Right renal pelvis (tissue), 4 donors: ENCODE measurements at regions not wholly inside any gene's neighbourhood (a gene's known extent, or its start where the extent isn't known, plus 50 kb on each side); places are given as distances from the start of the nearest gene placed in this dataset.
"Not testable (repeated sequence)": the region's sequence is repeated elsewhere in the genome, so short reads cannot be mapped to it uniquely, and the experiment has no call there.

Experiments
- DNase-seq, 4 donors: peaks; one replicate each; pipeline ENCODE4 v3.0.0-alpha.2; 2013; ENCODE audit warnings: low read depth in 4 of 4, low spot score in 3 of 4, missing footprints in 1 of 4

DNA sequence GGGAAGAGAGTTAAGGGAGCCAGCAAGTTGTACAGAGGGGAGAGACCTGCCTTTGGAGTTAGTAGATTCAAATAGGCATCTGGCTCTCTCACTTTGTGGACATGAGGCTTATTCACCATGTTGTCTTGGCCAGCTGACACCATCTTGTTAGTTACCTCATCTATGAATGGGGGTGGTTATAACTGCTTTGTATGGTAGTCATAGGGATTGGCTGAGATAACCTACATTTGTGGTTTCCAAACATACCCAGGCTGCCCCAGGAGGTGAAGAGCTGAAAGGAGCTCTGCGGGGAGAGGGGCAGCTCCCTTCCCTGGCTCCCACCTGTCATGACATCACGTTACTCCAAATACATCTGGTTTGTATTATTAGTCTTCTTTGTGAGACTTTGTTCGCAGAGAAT lies 393.3 kb upstream of the AUTS2 start:
- no peak for DNase-seq

DNA sequence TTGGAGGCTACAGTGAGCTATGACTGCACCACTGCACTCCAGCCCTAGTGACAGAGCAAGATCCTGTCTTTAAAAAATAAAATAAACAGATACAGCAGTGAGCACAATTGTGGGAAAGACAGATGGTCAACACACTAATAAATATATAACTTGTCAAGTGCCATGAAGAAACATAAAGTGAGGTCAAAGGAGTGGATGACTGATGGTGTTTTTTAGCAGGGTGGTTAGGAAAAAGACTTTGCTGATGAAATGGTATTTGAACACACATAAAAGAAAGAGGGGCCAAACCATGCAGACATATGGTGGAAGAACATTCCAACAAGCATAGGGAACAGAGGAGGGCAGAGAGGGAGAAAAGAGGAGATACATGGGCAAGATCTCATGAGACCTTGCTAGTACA lies 392.7 kb upstream of the AUTS2 start:
- DNase-seq, result no peak

DNA sequence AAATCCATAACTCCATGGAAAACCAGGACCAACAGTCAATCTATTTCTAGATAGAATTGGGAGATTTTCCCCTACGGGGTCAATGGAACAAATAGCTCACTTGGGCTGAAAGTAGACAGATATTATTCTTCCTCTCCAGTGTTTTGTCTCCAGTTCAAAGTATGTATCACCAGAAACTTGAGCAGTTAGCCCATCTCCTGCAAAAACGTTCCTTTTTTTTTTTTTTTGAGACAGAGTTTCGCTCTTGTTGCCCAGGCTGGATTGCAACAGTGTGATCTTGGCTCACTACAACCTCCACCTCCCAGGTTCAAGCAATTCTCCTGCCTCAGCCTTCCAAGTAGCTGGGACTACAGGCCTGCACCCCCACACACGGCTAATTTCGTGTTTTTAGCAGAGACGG lies 390.0 kb upstream of the AUTS2 start:
- no peak for DNase-seq

DNA sequence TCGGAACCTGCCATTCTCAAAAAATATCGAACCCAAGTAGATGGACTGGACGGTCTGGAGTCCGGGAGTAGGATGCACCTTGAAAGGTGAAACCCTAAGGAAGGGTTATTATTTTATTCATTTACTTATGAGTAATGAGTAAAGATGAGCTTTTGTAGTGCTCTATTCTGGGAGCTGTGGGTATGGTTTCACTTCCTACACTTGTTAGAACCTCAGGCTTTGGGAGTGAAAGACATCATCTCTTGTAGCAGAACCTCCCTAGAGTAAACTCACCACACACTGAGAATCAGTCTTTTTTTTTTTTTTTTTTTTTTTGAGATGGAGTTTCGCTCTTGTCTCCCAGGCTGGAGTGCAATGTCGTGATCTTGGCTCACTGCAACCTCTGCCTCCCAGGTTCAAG lies 389.4 kb upstream of the AUTS2 start:
- no peak for DNase-seq

DNA sequence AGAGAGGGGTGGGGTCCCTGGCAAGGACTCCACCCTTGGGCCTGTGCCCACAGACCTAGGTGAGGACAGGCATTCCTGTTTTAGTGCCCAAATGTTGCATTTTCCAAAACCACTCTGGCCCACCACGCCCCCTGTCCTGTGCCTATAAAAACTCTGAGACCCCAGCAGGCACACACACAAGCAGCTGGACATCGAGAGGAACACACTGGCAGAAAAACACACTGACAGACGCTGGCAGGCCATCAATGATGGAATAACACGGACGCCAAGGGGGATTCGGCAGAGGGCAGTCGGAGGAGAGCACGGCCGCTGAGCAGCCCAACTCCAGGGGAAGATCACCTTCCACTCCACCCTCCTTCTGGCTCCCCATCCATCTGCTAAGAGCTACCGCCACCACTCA lies 386.9 kb upstream of the AUTS2 start:
- DNase-seq, result no peak

DNA sequence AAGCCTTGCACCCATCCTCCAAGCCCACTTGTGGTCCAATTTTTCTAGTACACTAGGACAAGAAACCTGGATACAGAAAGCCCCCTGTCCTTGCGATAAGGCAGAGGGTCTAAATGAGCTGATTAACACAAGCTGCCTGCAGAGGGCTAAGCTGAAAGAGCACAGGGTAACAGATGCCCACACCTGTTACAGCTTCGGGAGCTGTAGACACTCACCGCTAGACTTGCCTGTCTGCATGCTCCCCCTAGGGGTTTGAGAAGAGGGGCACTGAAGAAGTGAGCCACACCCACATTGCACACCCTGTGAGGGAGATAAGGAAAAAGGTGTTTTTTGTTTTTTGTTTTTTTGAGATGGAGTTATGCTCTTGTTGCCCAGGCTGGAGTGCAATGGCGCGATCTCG lies 386.5 kb upstream of the AUTS2 start:
- DNase-seq, result no peak

DNA sequence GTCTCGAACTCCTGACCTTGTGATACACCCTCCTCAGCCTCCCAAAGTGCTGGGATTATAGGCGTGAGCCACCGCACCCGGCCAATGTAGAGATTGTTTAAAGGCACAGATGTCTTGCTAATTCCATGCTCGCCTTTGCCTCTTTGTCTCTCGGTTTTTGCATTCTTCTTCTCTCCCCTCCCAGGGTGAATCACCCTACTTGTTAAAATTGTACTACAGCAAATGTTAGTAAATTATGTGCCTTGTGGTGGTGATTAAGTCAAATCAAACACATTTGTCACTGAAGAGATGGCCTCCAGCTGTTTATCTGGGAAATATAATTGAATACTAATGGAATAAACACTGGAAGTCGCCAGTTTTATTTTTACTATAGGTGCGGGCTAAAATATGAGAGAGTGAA lies 384.4 kb upstream of the AUTS2 start:
- no peak for DNase-seq

DNA sequence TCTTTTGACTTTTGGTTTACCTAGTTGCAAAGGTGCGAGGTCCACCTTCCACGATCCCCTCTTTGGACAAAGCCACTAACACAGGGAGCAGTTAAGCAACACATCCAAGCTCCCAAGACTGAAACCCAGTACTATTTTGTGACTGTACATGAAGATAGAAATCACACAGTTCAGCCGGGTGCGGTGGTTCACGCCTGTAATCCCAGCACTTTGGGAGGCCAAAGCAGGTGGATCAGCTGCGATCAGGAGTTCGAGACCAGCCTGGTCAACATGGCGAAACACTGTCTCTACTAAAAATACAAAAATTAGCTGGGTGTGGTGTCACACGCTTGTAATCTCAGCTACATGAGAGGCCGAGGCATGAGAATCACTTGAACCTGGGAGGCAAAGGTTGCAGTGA lies 382.8 kb upstream of the AUTS2 start:
- DNase-seq, result not testable (repeated sequence)

DNA sequence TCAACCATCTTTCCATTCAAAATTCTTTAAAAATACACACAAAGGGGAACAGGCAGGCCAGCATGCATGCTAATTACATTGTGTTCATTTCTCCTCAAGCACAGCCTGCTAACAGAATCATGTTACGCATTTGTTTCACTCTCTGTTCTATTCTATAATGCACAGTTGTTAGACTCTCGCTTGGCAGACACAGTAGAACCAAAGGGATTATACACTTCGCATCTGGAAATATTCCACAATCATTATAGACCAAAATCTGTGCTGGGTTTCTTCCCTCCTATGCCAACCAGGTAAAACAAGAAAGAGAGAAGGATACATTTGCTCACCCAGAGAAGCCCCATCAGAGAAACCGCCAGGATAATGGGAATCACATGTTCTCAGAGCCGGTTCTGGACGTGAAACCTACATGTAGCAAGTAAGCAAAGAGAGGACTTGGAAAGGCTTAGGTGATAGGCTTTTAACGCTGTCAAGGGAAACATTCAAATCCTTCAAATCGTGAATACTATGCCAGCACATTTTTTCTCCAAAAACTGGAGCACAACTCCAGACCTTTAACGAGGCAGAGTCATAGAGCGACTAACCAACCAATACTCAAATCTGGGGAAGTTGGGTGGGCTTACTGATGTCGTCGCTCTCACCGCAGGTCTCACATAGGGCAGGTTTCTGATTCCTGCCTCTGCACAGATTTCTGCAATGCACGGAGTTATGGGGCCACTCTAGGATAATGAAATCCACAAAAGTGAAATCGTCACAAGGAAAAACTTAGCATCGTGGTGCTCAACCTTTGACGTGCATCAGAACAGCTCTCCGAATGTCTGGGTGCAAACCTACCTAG lies 380.5 kb upstream of the AUTS2 start:
- no peak for DNase-seq

DNA sequence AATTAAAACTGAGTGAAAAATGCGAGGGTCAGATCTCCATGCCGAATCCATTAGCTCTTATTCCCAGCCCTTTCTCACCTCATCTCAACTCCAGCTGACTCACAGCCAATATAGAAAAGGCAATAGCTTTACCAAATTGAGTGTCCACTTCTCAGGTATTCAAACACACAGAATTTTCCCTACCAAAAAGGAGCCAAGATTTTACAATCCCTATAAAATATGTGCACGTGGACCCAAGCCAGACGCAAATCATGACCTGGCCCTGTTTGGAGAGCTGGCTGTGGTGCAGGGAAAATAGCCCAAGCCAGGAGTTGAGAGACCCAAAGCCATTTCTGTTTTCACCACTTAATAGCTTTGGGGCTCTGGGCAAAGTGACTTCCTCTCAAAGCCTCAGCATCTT lies 379.7 kb upstream of the AUTS2 start:
- DNase-seq, result no peak

DNA sequence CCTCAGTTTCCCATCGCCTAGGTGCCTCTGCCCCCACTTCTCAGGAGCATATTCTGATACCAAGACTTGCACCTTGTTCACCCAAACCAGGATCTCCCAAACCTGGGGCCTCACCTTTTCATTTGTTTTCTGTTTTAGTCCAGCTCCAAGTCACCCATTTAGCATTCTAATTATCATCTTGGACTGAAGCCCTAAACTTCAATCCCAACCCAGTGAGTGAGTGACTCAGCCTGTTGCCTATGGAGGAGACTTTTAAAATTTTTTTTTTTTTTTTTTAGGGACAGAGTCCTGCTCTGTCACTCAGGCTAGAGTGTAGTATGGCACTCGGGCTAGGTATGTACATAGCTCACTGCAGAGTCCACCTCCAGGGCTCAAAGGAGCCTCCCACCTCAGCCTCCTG lies 378.9 kb upstream of the AUTS2 start:
- no peak for DNase-seq

DNA sequence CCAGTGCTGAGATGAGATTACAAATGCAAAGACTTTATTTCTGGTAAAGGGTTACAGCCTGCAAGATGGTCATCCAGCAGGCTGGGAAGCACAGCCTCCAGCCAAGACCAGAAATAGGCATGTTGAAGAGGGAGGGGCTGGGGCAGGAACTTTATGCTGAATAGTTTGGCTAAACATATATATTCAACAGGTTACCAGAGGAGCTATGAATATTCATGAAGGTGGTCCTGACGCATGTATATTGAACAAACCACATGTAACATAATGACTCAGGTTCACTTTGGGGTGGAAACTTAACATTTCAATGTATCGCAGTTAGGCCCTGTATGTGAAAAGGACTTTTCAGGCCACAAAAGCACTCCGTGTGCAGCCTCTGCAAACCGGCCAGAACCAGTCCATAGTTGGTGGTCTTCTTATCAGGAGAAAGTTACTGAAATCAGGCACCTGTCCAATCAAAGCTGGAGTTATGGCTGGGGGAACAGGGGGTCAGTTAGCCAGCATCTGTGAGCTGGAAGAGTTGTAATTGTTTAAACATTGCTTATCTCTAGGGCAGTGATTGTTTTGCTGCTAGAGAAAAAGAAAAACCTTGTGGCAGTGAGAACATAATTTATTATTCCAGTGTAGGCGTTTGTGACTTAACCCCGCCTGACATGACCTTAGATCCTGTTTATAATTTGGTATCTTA lies 372.9 kb upstream of the AUTS2 start:
- DNase-seq, result no peak

DNA sequence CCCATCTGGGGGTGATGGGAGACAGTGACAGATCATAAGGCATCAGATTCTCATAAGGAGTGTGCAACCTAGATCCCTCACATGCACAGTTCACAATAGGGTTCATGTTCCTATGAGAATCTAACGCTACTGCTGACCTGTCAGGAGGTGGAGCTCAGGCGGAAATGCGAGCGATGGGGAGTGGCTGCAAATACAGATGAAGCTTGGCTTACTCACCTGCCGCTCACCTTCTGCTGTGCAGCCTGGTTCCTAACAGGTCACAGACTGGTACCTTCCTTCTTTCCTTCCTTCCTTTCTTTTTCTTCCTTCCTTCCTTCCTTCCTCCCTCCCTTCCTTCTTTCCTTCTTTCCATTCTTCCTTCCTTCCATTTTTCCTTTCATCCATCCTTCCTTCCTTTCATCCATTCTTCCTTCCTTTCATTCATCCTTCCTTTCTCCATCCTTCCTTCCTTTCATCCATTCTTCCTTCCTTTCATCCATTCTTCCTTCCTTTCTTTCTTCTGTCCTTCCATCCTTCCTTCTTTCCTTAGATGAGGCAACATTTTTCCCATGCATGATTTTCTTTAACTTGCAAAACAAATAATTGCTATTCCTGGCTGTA lies 370.0 kb upstream of the AUTS2 start:
- no peak for DNase-seq

DNA sequence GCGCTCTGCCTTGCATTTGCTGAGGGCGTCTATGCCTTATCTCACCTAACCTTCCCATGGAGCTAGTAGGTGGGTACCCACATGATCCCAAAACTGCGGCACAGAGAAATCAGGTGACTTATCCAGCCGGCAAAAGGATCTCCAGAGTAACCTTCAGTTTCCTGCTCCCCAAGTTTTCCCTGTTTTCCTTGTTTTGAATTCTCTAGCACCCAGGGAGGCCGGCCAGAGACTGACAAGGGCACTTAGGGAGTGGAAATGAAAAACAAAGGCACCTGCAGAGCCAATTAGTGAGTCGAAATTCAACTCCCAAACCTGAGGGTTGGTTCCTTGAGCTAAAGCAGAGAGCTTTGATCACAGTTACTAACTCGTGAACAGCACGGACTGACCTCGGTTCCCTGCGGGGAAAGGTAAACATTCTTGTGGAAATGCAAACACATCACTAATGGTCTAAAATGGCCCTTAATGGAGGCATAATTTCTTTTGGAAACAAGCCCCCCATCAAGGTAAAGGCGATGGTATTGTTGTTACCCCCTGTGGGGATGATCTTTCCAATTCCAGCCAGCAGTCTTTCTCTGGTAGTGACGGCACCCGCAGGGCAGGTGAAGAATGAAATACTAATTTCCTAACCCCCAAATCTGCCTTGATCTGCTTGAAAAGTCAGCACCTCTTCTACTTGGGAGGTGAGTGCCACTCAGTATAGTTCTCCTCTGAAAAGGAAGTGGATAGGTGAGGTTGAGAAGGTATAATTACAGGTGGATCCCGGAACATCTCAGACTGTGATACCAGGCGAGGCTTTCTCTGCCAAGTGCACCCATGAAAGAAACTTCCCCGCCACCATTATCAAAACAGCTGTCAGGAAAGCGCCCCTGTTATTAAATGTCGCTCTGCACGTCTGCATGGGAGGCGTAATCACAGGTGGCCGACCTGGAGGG lies 365.6 kb upstream of the AUTS2 start:
- peak in 2 of 4 donors; percentile 44 to 46 for DNase-seq

DNA sequence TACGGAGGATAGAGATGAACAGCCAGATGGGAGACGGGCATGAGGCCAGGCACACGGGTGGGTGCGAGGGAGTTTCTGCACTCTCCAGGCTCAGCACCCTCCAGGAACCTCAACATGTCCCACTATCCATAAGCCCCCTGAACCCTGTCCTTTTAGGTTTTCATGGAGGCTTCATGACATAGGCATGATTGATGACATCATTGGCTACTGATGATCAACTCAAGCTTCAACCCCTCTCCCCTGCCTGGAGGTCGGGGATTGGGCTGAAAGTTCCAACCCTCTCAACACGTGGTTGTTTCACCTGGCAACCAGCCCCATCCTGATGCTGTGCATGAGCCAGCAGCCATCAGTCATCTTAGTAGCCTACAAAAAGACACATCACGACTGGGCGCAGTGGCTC lies 360.7 kb upstream of the AUTS2 start:
- no peak for DNase-seq

DNA sequence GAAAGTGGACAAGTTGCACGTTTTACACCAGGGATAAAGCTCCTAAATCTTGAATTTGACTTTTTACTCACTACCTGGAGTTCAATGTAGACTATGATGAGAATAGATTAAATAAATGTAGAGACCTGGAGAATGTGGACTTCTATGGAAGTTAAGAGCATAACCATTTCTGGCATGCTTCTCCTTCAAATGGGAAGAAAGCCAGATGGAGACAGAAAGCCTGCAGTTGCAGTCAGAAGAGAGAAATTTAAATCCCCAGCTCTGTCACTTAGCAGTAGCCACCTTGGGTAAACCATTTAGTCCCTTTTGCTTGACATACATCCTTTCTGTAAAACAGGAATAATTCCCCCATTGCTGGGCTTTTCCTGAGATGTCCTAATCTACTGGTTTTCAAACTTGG lies 355.3 kb upstream of the AUTS2 start:
- no peak for DNase-seq

DNA sequence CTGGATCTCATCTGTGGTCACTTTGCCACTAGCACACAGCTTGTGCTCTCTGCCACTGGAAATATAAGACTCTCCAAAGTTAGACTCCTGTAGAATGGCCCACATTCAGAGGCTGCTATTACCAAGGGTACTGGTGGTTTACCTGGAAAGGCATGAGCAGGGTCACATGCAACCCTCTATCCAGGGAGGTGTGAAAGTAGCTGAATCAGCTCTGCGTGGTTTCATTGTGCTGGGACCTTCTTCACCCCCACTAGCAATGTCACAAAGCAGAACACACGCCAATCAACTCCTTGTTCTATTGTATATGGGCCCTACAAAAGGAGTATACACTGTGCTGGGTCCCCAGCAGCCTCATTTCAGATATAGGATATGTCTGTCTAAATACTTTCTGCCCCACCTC lies 353.6 kb upstream of the AUTS2 start:
- no peak for DNase-seq

DNA sequence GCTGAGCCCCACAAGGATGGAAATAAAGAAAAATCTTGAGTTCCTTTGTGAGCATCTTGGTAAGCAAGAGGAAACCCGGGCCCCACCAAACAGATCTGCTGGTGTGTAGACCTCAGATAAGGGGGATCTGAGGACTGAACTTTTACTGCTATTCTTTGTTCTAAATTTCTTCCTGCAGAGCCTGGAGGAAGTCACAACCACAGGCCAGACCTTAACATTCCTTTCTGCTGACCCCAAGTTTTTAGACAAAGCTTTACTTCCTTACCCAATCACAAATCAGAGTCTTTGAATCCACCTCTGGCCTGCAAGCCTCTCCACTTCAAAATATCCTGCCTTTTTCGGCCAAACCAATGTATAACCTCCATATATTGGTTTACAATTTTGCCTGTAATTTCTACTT lies 352.6 kb upstream of the AUTS2 start:
- no peak for DNase-seq

DNA sequence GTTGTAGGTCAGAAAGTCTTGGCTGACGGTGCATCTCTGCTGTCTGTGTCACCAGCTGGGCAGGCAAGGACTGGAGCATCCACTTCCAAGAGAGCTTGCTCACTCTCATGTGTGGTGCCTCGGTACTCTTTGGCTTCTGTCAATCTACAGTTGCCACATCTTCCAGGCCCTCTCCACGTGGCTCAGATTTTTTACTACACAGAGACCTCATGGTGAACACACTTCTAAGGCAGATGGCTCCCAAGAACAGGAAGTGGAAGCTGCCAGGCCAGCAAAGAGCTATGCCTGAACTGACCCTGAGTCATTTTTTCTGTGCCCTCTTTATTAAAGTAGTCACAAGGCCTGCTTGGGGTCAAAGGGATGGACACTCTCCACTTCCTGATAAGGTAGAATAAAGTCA lies 351.5 kb upstream of the AUTS2 start:
- no peak for DNase-seq

DNA sequence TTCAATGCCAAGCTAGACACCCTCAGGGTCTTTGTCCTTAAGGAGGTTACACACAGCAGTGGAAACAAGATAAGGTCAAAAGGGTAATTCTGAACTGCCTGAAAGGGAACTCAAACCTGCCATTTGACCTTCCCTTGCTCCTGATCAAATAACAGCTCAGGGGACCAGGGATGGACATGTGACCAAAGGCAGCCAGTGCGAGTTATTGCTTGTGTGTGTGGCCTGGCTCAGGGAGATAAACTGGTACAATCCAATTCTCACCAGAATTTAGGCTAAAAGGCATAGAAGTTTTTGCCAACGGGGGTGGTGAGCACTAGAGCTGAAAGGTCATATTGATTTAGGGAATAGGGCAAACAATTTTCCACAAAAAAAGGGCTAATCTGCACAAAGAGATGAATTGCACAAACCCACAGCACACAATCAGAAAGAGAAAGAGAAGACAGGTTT lies 349.9 kb upstream of the AUTS2 start:
- not testable (repeated sequence) for DNase-seq

DNA sequence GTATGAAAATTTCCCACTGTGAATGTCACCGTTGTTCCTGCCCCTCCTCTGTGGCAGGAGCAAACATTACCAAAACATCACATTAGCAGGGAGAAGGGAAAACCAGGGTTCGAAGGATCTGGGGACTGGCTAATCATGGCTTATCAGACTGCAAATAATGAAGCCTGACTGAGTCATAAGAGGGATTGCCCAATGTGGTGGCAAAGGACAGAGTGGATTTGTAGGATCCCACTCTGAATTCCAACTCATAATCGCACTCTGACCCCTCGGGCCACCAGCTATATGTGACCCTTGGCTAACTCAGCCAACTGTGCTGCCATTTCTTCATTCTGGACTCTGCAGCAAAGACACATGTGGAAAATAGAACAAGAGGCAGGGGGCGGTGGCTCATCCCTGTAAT lies 347.3 kb upstream of the AUTS2 start:
- no peak for DNase-seq
